ENCODE measurements at regions not wholly inside any gene's neighbourhood (a gene's known extent, or its start where the extent isn't known, plus 50 kb on each side); places are given as distances from the start of the nearest gene placed in this dataset.

GRCh38 chr13:88417801-88418200 lies 746.6 kb downstream of the SLITRK5 start:
- intact Hi-C loops (cut with DNase I), result no loop called here
- ATAC-seq (no peak), DNase-seq (no peak)

GRCh38 chr13:88424463-88424862 lies 753.3 kb downstream of the SLITRK5 start:
- H3K9me3 ChIP-seq, result peaks cover 5% of the 10 kb centered on the region
- H3K4me1 ChIP-seq, result no peaks in the 10 kb centered on the region
- no peak for DNase-seq
- no peak for TF ChIP-seq CTCF (IDR thresholded peaks at IDR 0.05)
- H3K36me3 ChIP-seq, result no peaks in the 10 kb centered on the region
- intact Hi-C loops (cut with DNase I), result no loop called here
- no peak for ATAC-seq
- no peaks in the 10 kb centered on the region for H3K27me3 ChIP-seq (ENCODE audit: low read depth)
- no peak overlapping the region for H3K27ac ChIP-seq
- H3K4me3 ChIP-seq, result no peak overlapping the region

More at GRCh38 chr13:88417801-88418200, 746.6 kb downstream of the SLITRK5 start:
- Histone ChIP-seq H3K27ac (no peak overlapping the region), H3K9me3 (no peaks in the 10 kb centered on the region), H3K27me3 (ENCODE audit: low read depth) (no peaks in the 10 kb centered on the region), H3K4me1 (no peaks in the 10 kb centered on the region), H3K4me3 (no peak overlapping the region), H3K36me3 (no peaks in the 10 kb centered on the region)
- TF ChIP-seq CTCF (IDR thresholded peaks at IDR 0.05), result no peak

GRCh38 chr13:88426661-88427060 lies 755.5 kb downstream of the SLITRK5 start:
- H3K27me3 ChIP-seq (ENCODE audit: low read depth), result no peaks in the 10 kb centered on the region
- no peak overlapping the region for H3K4me3 ChIP-seq
- H3K4me1 ChIP-seq, result no peaks in the 10 kb centered on the region
- no peaks in the 10 kb centered on the region for H3K36me3 ChIP-seq
- intact Hi-C loops (cut with DNase I), result no loop called here
- no peak for ATAC-seq
- no peak overlapping the region for H3K27ac ChIP-seq
- DNase-seq, result no peak
- peaks cover 5% of the 10 kb centered on the region for H3K9me3 ChIP-seq
- TF ChIP-seq CTCF (IDR thresholded peaks at IDR 0.05), result no peak

GRCh38 chr13:88429862-88430261 lies 758.7 kb downstream of the SLITRK5 start:
- DNase-seq, result no peak
- no peaks in the 10 kb centered on the region for H3K27me3 ChIP-seq (ENCODE audit: low read depth)
- no peak for ATAC-seq
- H3K4me1 ChIP-seq, result no peaks in the 10 kb centered on the region
- H3K36me3 ChIP-seq, result no peaks in the 10 kb centered on the region
- no peak overlapping the region for H3K27ac ChIP-seq
- intact Hi-C loops (cut with DNase I), result no loop called here
- H3K4me3 ChIP-seq, result no peak overlapping the region
- TF ChIP-seq CTCF (IDR thresholded peaks at IDR 0.05), result no peak
- peaks cover 9% of the 10 kb centered on the region for H3K9me3 ChIP-seq

GRCh38 chr13:88434953-88435352 lies 763.8 kb downstream of the SLITRK5 start:
- no peak for DNase-seq
- peaks cover 13% of the 10 kb centered on the region for H3K9me3 ChIP-seq
- H3K4me1 ChIP-seq, result no peaks in the 10 kb centered on the region
- no peaks in the 10 kb centered on the region for H3K36me3 ChIP-seq
- intact Hi-C loops (cut with DNase I), result no loop called here
- no peak overlapping the region for H3K27ac ChIP-seq
- ATAC-seq, result no peak
- no peak overlapping the region for H3K4me3 ChIP-seq
- TF ChIP-seq CTCF (IDR thresholded peaks at IDR 0.05), result no peak
- H3K27me3 ChIP-seq (ENCODE audit: low read depth), result no peaks in the 10 kb centered on the region

GRCh38 chr13:88436974-88437373 lies 765.8 kb downstream of the SLITRK5 start:
- intact Hi-C loops (cut with DNase I), result no loop called here
- H3K4me1 ChIP-seq, result no peaks in the 10 kb centered on the region
- ATAC-seq (no peak), DNase-seq (no peak)
- H3K9me3 ChIP-seq, result peaks cover 13% of the 10 kb centered on the region
- no peak overlapping the region for H3K4me3 ChIP-seq
- no peaks in the 10 kb centered on the region for H3K36me3 ChIP-seq
- no peak overlapping the region for H3K27ac ChIP-seq
- TF ChIP-seq CTCF (IDR thresholded peaks at IDR 0.05), result no peak
- H3K27me3 ChIP-seq (ENCODE audit: low read depth), result no peaks in the 10 kb centered on the region

All from lower lobe of right lung (tissue), 2 donors.